Spinal cord (tissue), 9 donors: ENCODE measurements at regions not wholly inside any gene's neighbourhood (a gene's known extent, or its start where the extent isn't known, plus 50 kb on each side); places are given as distances from the start of the nearest gene placed in this dataset.

Source experiments
- DNase-seq, 6 donors: peaks; one replicate each; pipeline versions ENCODE4 v3.0.0 to v3.0.0-alpha.2; 2013 to 2015; ENCODE audit warnings: low spot score in 6 of 6, low read depth in 4 of 6
- H3K27ac ChIP-seq: one replicate; pipeline ENCODE4 v1.5.1; 2013; ENCODE audit warnings: low read depth, low read length, control low read depth
- H3K27me3 ChIP-seq: one replicate; pipeline ENCODE4 v1.6.1; 2013; ENCODE audit warnings: low read length; ENCODE audit not compliant: control insufficient read depth, insufficient read depth
- H3K36me3 ChIP-seq: one replicate; pipeline ENCODE4 v1.6.1; 2013; ENCODE audit warnings: low read length; ENCODE audit not compliant: control insufficient read depth, insufficient read depth
- H3K4me1 ChIP-seq: one replicate; pipeline ENCODE4 v1.6.1; 2013; ENCODE audit warnings: low read length; ENCODE audit not compliant: control insufficient read depth, insufficient read depth
- H3K4me3 ChIP-seq: one replicate; pipeline ENCODE4 v1.5.1; 2013; ENCODE audit warnings: low read depth, low read length, control low read depth
- H3K9me3 ChIP-seq: one replicate; pipeline ENCODE4 v1.6.1; 2013; ENCODE audit warnings: low read length; ENCODE audit not compliant: control insufficient read depth, insufficient read depth
- WGBS: methylation state at CpG from one replicate; pipeline ENCODE4 v1.1.5; 2013; ENCODE audit warnings: missing lambda C conversion rate; ENCODE audit not compliant: insufficient coverage; 5-methylcytosine and 5-hydroxymethylcytosine counted together
- donor health status: healthy.

DNA sequence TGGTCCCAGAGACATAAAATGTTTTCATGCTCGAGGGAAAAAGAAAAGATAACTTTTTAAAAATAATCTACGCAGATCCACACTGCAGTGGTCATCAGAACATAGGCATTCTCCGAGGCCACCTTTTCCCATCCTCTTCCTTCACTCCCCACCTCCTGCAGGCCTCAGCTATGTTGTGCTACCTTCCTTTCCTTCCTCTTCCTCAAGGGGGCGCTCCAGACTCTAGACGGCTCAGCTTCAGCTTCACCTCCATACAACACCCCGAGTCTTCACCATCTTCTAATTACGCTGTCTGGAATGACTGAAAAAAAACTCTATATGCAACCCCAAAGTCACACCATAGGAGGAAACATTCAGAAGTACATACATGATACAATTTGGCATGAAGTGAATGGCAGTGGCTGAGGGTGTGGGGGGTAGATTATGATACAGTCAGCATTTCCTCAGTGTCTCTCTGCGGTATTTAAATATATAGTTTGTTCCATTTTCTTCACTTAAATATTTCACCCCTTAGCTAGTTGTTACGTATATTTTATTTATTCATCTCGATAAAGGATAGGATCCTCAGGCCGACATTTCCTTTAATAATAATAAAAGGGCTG, 583.6 kb downstream of the IRS1 start:
- peak in 4 of 6 donors; percentile 7 to 67 (median 24) for DNase-seq
- H3K27ac ChIP-seq = no peak overlapping the region
- 38% methylated on average over 4 of the region's 11 CpGs for WGBS

DNA sequence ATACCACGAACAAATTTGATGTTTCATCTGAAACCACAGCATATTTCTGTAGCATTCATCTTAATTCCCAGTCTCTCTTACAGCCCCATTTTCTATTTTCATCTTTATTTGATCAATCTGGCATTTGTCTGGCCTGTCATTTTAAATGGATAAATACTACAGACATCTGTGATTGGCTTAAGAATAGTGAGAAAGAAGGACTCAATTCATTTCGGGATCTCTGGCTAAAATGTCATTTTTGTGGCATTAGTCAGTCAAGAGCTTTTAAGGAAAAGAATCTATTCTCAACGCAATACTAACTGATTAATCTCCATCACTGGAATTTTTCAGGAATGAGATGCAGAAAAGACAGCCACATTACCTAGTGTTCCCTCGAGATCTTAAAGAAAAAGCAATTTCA, 585.9 kb downstream of the IRS1 start:
- 80% methylated on average over 1 of the region's 4 CpGs for whole genome bisulfite sequencing
- Histone ChIP-seq H3K4me3 (no peak overlapping the region), H3K4me1 (no peaks in the 10 kb centered on the region)

More for the DNA sequence above, 583.6 kb downstream of the IRS1 start:
- Histone ChIP-seq H3K9me3 (no peaks in the 10 kb centered on the region), H3K36me3 (no peaks in the 10 kb centered on the region), H3K27me3 (no peaks in the 10 kb centered on the region), H3K4me1 (no peaks in the 10 kb centered on the region), H3K4me3 (no peak overlapping the region)

DNA sequence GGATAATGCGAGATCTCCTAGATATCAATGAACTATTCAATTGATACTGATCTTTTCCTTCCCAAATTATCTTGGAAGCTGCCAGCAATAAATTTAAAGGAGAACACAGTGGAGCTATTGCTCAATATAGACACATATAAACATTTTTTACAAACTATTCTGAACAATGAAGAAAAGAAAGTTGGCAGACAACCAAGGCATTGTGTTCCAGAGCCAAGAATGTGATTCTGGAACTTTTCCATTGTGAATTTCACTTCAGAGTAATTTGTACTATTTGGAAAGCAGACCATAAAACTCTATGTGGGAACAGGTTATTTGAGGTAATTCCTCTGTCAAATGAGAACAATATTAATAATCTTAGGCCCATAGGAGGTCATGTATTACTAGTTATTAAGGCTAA, 588.2 kb downstream of the IRS1 start:
- no peaks in the 10 kb centered on the region for H3K27me3 ChIP-seq
- H3K36me3 ChIP-seq = no peaks in the 10 kb centered on the region
- WGBS = no CpG with 5 or more reads among the region's 1 CpG
- H3K9me3 ChIP-seq = no peaks in the 10 kb centered on the region
- no peaks in the 10 kb centered on the region for H3K4me1 ChIP-seq
- no peak overlapping the region for H3K4me3 ChIP-seq
- DNase-seq = peak in 2 of 6 donors; percentile 26 to 50
- no peak overlapping the region for H3K27ac ChIP-seq

More for the DNA sequence above, 585.9 kb downstream of the IRS1 start:
- no peak for DNase-seq
- no peaks in the 10 kb centered on the region for H3K36me3 ChIP-seq
- H3K27ac ChIP-seq = no peak overlapping the region
- no peaks in the 10 kb centered on the region for H3K9me3 ChIP-seq
- no peaks in the 10 kb centered on the region for H3K27me3 ChIP-seq

DNA sequence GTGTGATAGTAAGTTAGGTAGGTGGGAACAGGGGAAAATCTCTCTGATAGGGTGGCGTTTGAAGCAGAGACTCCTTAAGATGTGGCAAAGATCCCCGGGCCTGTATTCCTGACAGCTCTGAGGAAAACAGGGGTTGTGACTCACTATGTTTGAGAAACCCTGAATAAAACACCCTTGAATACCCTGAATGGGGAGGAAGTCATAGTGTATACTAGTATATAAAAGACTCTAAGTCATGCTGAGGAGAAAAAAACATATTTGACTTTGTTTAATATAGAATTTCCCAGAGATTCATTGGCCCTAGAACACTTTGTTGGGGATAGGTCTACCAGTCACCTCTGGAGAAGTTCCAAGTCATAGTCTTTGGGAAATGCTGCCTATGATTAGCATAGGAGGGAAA, 590.9 kb downstream of the IRS1 start:
- no CpG with 5 or more reads among the region's 2 CpGs for WGBS

DNA sequence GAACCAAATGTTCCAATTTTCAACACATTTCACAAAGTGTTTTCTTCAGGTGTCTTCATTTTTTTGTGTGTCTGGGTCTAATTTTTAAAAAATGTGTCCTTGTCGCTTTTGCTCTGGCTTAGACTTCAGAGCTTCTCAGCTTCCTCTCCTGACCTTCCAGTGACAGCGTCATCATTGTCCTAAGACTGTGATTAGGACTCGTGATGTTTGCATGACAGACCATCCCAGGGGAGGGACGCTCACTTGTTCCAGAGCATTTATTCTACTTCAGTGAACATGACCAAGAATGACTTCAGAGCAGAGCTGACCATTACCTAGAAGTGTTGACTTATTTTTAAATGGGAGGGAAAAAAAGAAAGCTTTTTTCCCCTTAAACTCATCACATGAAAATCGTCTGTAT, 591.9 kb downstream of the IRS1 start:
- no peak overlapping the region for H3K4me3 ChIP-seq
- no peaks in the 10 kb centered on the region for H3K27me3 ChIP-seq
- H3K4me1 ChIP-seq = no peaks in the 10 kb centered on the region
- WGBS = 80% methylated on average over 3 of the region's 5 CpGs
- no peaks in the 10 kb centered on the region for H3K9me3 ChIP-seq
- no peak overlapping the region for H3K27ac ChIP-seq
- DNase-seq = no peak
- no peaks in the 10 kb centered on the region for H3K36me3 ChIP-seq

More for the DNA sequence above, 590.9 kb downstream of the IRS1 start:
- no peaks in the 10 kb centered on the region for H3K9me3 ChIP-seq
- H3K4me1 ChIP-seq = no peaks in the 10 kb centered on the region
- H3K27ac ChIP-seq = no peak overlapping the region
- no peak for DNase-seq
- no peaks in the 10 kb centered on the region for H3K27me3 ChIP-seq
- H3K4me3 ChIP-seq = no peak overlapping the region
- H3K36me3 ChIP-seq = no peaks in the 10 kb centered on the region

DNA sequence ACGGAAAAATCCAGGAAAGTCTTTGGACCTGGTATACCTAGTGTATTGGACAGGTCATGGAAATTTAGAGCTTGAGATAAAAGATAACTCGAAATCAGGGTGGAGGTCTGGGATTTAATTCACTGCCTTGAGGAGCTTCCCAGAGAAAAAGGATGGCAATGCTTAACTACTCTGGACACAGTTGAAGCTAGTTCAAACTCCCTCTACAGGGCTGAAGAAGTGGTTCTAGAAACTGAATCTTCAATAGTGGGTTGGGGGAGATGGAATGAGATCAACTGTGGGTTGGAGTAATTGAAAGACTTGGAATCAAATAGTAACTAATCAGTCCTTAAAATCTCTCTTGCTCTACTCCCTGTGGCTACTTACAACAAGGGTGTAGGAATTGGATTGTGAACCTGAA, 600.1 kb downstream of the IRS1 start:
- no peaks in the 10 kb centered on the region for H3K4me1 ChIP-seq
- H3K9me3 ChIP-seq = no peaks in the 10 kb centered on the region
- no CpG with 5 or more reads among the region's 2 CpGs for WGBS
- no peaks in the 10 kb centered on the region for H3K27me3 ChIP-seq
- H3K4me3 ChIP-seq = no peak overlapping the region
- H3K27ac ChIP-seq = no peak overlapping the region
- no peak for DNase-seq
- H3K36me3 ChIP-seq = no peaks in the 10 kb centered on the region

DNA sequence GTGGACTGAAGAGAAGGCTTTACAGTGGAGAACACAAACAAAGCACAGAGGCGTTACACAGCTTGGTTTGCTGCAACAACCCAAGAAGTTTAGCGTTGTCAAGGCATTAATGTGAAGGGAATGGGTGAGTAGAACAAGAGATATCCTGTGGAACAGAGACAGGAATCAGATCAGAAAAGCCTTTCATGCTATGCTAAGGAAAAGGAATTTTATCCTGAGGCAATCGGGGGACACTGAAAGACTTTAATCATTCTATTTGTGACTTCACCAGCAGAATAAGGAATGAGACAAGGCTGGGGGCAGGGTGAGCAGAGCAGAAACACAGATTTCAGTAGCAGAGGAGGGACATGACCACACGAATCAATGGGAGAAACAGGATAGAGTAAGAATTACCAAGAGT, 600.7 kb downstream of the IRS1 start:
- no peak overlapping the region for H3K4me3 ChIP-seq
- H3K4me1 ChIP-seq = peaks cover 2% of the 10 kb centered on the region
- 90% methylated on average over 3 of the region's 4 CpGs for WGBS
- no peak overlapping the region for H3K27ac ChIP-seq
- DNase-seq = no peak
- no peaks in the 10 kb centered on the region for H3K27me3 ChIP-seq
- H3K36me3 ChIP-seq = no peaks in the 10 kb centered on the region
- no peaks in the 10 kb centered on the region for H3K9me3 ChIP-seq

DNA sequence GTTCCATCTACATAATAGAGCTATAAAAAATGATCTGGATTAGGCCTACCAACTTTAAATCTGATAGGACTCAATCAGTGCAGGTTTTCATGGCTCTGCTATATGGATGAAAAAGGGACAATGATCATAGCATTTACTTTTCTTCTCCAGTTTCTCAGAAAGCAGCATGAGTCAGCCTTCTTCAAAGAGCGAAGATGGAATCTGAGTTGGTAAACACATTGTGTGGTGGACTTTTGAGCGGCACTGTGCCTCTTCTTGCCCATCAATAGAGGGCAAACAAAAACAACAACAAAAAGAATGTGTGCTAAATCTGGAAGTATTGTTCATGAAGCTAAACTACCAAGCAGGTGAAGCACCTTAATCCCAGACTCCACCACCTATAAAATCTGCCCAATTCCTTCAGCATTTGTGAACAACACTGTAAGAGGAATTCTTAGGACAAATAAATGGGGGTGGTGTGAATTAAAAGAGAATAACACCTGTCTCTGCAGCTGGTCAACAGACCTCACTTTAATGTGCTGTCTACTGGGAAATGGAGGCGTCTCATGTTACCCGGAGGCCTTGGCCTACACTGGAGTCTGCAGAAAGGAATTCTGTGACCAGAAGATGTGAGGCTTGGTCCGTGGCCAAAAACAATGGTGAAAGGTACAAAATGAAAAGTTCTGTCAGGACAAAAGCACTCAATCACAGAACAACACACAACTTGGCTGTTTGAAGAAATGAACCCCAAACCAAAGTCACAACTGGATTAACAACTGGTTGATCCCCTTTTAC, 609.0 kb downstream of the IRS1 start:
- 72% methylated on average over 2 of the region's 5 CpGs for WGBS
- Histone ChIP-seq H3K4me3 (no peak overlapping the region), H3K27ac (no peak overlapping the region)

DNA sequence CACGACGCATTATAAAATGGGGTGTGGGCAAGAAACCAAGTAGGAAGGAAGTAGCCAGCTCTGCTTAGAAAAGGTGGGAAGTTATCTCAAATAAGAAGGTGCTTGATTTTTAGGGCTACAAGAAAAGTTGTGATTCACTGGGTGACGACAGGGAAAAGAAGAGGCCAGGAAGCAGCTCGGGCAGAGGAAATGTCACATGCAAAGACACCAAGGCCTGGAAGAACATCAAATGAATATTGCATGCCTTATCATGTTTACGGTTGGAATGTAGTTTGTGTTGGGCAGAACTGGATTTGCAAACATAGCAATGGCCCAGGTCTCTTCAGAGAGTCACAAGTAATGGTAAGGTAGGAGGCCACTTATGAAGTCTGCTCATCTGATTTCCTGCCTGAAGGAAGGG, 610.6 kb downstream of the IRS1 start:
- H3K36me3 ChIP-seq = no peaks in the 10 kb centered on the region
- H3K4me1 ChIP-seq = peaks cover 7% of the 10 kb centered on the region
- no peaks in the 10 kb centered on the region for H3K9me3 ChIP-seq
- H3K27me3 ChIP-seq = no peaks in the 10 kb centered on the region
- DNase-seq = no peak
- H3K4me3 ChIP-seq = no peak overlapping the region
- no peak overlapping the region for H3K27ac ChIP-seq
- 96% methylated on average over 5 of the region's 5 CpGs for WGBS

More for the DNA sequence above, 609.0 kb downstream of the IRS1 start:
- no peak for DNase-seq
- Histone ChIP-seq H3K27me3 (no peaks in the 10 kb centered on the region), H3K4me1 (peaks cover 7% of the 10 kb centered on the region), H3K36me3 (no peaks in the 10 kb centered on the region), H3K9me3 (no peaks in the 10 kb centered on the region)

DNA sequence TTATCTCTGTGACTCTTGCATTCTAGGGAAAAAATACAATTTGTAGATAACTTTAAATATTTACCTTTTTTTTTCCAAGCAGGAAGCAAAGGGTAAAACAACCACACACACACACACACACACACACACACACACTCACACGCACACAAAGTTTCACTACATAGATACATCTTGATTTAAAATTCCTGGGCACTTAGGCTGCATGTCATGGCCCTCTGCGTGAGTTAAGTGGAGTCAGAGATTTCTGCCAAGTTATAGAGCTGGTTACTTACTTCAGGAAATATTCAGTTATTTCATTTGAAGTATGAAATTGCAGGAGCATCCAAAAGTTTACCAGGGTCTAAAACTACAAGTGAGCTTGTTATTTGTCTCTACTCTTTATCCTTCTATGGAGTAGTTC, 612.0 kb downstream of the IRS1 start:
- DNase-seq = no peak
- H3K9me3 ChIP-seq = no peaks in the 10 kb centered on the region
- H3K27me3 ChIP-seq = no peaks in the 10 kb centered on the region
- H3K4me3 ChIP-seq = no peak overlapping the region
- WGBS = no CpG with 5 or more reads among the region's 2 CpGs
- peaks cover 7% of the 10 kb centered on the region for H3K4me1 ChIP-seq
- no peaks in the 10 kb centered on the region for H3K36me3 ChIP-seq
- no peak overlapping the region for H3K27ac ChIP-seq
